H1 (cell line): ENCODE measurements at regions not wholly inside any gene's neighbourhood (a gene's known extent, or its start where the extent isn't known, plus 50 kb on each side); places are given as distances from the start of the nearest gene placed in this dataset.
A peak's percentile ranks its signal among the peaks of the same experiment; 100 is the strongest.

ENCODE experiments used
- CTCF ChIA-PET: fragments of 300-600 bp; sonication (Branson Sonifier 250); formaldehyde crosslinking; loops from one replicate; lab custom pipeline; 2021; ENCODE audit not compliant: partially characterized antibody; lab: Charles Lee
- POLR2A ChIA-PET: fragments of 300-600 bp; sonication (Branson Sonifier 250); formaldehyde crosslinking; loops from one replicate; lab custom pipeline; 2021; ENCODE audit warnings: inconsistent platforms; ENCODE audit not compliant: partially characterized antibody; lab: Charles Lee
- DNase-seq, 2 experiments: peaks; one replicate each; pipeline versions ENCODE4 v3.0.0 to v3.0.0-alpha.2; 2010 to 2022; ENCODE audit warnings: low spot score in 2 of 2, low read depth in 1 of 2, mixed read lengths in 1 of 2
- FAIRE-seq: peaks from 2 replicates; lab custom pipeline; 2011; peaks lifted over from hg19 to GRCh38; lab: Jason Lieb, UNC
- H2AFZ ChIP-seq: 2 replicates; pipeline ENCODE4 v1.8.1; 2012; ENCODE audit warnings: low read length, inconsistent platforms
- H2AK5ac ChIP-seq: 2 replicates; pipeline ENCODE4 v1.6.1; 2013; ENCODE audit warnings: low read depth, low read length
- H2BK120ac ChIP-seq: replicated peaks from 2 replicates; pipeline ENCODE3; 2013; ENCODE audit warnings: low read depth, low read length, inconsistent platforms
- H2BK12ac ChIP-seq: 2 replicates; pipeline ENCODE4 v1.6.1; 2013; ENCODE audit warnings: low read depth, low read length
- H2BK15ac ChIP-seq: 2 replicates; pipeline ENCODE4 v1.6.1; 2013; ENCODE audit warnings: low read length
- H2BK20ac ChIP-seq: 2 replicates; pipeline ENCODE4 v1.6.1; 2013; ENCODE audit warnings: low read length
- H2BK5ac ChIP-seq: 2 replicates; pipeline ENCODE4 v1.6.1; 2013; ENCODE audit warnings: low read depth, low read length
- H3K14ac ChIP-seq: 2 replicates; pipeline ENCODE4 v1.6.1; 2013; ENCODE audit warnings: inconsistent platforms; ENCODE audit not compliant: insufficient read length
- H3K18ac ChIP-seq: 2 replicates; pipeline ENCODE4 v1.6.1; 2013; ENCODE audit warnings: low read length; ENCODE audit errors: extremely low read depth
- H3K23ac ChIP-seq: 2 replicates; pipeline ENCODE4 v1.6.1; 2013; ENCODE audit warnings: inconsistent platforms; ENCODE audit not compliant: insufficient read length
- H3K23me2 ChIP-seq: 2 replicates; pipeline ENCODE4 v1.6.1; 2013; ENCODE audit warnings: low read depth, low read length
- H3K27ac ChIP-seq: 2 replicates; pipeline ENCODE4 v1.6.1; 2011; ENCODE audit warnings: low read depth, low read length, inconsistent platforms
- H3K27me3 ChIP-seq, 4 experiments: replicated peaks in 1 of 4; 1 replicate in 1 of 4; 2 replicates in 3 of 4; pipeline versions ENCODE4 v1.6.1 to v1.8.1; 2011 to 2013; ENCODE audit warnings: low read length in 3 of 4, mild to moderate bottlenecking in 3 of 4, inconsistent platforms in 2 of 4, mixed read lengths in 2 of 4, moderate library complexity in 1 of 4; ENCODE audit not compliant: control insufficient read depth in 3 of 4, insufficient read depth in 3 of 4; ENCODE audit errors: extremely low read depth in 1 of 4
- H3K36me3 ChIP-seq, 4 experiments: 2 replicates each; pipeline versions ENCODE4 v1.6.1 to v1.8.1; 2011 to 2013; ENCODE audit warnings: mild to moderate bottlenecking in 4 of 4, low read length in 3 of 4, moderate library complexity in 2 of 4, control low read depth in 1 of 4, inconsistent platforms in 1 of 4; ENCODE audit not compliant: insufficient read depth in 4 of 4, control insufficient read depth in 2 of 4
- H3K4ac ChIP-seq: replicated peaks from 2 replicates; pipeline ENCODE3; 2013; ENCODE audit warnings: low read length, low read depth, mixed read lengths, inconsistent platforms; ENCODE audit not compliant: insufficient read length
- H3K4me1 ChIP-seq, 4 experiments: replicated peaks in 1 of 4; 1 replicate in 1 of 4; 2 replicates in 3 of 4; pipeline versions ENCODE4 v1.6.1 to v1.8.1; 2011 to 2013; ENCODE audit warnings: low read length in 3 of 4, inconsistent platforms in 2 of 4, mixed read lengths in 1 of 4; ENCODE audit not compliant: insufficient read depth in 4 of 4, control insufficient read depth in 3 of 4
- H3K4me2 ChIP-seq, 2 experiments: 2 replicates each; pipeline versions ENCODE4 v1.6.1 to v1.8.1; 2011 to 2013; ENCODE audit warnings: low read depth in 2 of 2, low read length in 2 of 2, control low read depth in 1 of 2, inconsistent platforms in 1 of 2, mild to moderate bottlenecking in 1 of 2; ENCODE audit not compliant: insufficient read depth in 1 of 2
- H3K4me3 ChIP-seq, 4 experiments: fragments of 200-600, 300-600 bp in 1 of 4; sonication (generic), shearing (Covaris generic), sonication (Bioruptor Twin) in 1 of 4; 2 replicates each; pipeline versions ENCODE4 v1.5.1 to v1.8.1; 2011 to 2016; ENCODE audit warnings: low read length in 4 of 4, low read depth in 3 of 4, control low read depth in 2 of 4, inconsistent platforms in 2 of 4, mild to moderate bottlenecking in 2 of 4, mixed read lengths in 1 of 4, moderate library complexity in 1 of 4; ENCODE audit not compliant: insufficient read depth in 2 of 4; ENCODE audit errors: extremely low read depth in 1 of 4
- H3K56ac ChIP-seq: replicated peaks from 2 replicates; pipeline ENCODE3; 2013; ENCODE audit warnings: low read depth, mild to moderate bottlenecking, mixed read lengths, low read length, inconsistent platforms; ENCODE audit not compliant: insufficient read length
- H3K79me1 ChIP-seq: 2 replicates; pipeline ENCODE4 v1.6.1; 2013; ENCODE audit warnings: low read depth, low read length, control low read depth
- H3K79me2 ChIP-seq, 2 experiments: 2 replicates each; pipeline versions ENCODE4 v1.6.1 to v1.8.1; 2012 to 2013; ENCODE audit warnings: low read length in 2 of 2, mild to moderate bottlenecking in 2 of 2, inconsistent platforms in 1 of 2; ENCODE audit not compliant: insufficient read depth in 2 of 2, control insufficient read depth in 1 of 2
- H3K9ac ChIP-seq, 4 experiments: replicated peaks in 1 of 4; 1 replicate in 1 of 4; 2 replicates in 3 of 4; pipeline versions ENCODE4 v1.6.1 to v1.8.1; 2011 to 2013; ENCODE audit warnings: low read depth in 3 of 4, low read length in 3 of 4, control low read depth in 2 of 4, mild to moderate bottlenecking in 2 of 4, moderate library complexity in 2 of 4, inconsistent platforms in 1 of 4; ENCODE audit errors: extremely low read depth in 1 of 4
- H3K9me3 ChIP-seq, 2 experiments: 2 replicates each; pipeline versions ENCODE4 v1.6.1 to v1.8.1; 2012 to 2013; ENCODE audit warnings: mild to moderate bottlenecking in 2 of 2, moderate library complexity in 2 of 2, control low read depth in 1 of 2, inconsistent platforms in 1 of 2, low read depth in 1 of 2, low read length in 1 of 2, mixed read lengths in 1 of 2; ENCODE audit not compliant: insufficient read depth in 2 of 2
- H4K20me1 ChIP-seq, 2 experiments: replicated peaks in 1 of 2; 2 replicates each; pipeline versions ENCODE3 to v1.8.1; 2011 to 2013; ENCODE audit warnings: inconsistent platforms in 2 of 2, low read length in 2 of 2, mild to moderate bottlenecking in 1 of 2; ENCODE audit not compliant: insufficient read depth in 2 of 2, control insufficient read depth in 1 of 2
- H4K5ac ChIP-seq: 2 replicates; pipeline ENCODE4 v1.6.1; 2013; ENCODE audit warnings: low read length, low read depth, mixed read lengths, inconsistent platforms; ENCODE audit not compliant: insufficient read length
- H4K8ac ChIP-seq: 2 replicates; pipeline ENCODE4 v1.8.0; 2013; ENCODE audit warnings: mild to moderate bottlenecking, moderate library complexity, low read length, inconsistent platforms; ENCODE audit not compliant: insufficient read depth; ENCODE audit errors: extremely low read depth
- H4K91ac ChIP-seq: replicated peaks from 2 replicates; pipeline ENCODE3; 2013; ENCODE audit warnings: low read length, mixed read lengths, inconsistent platforms; ENCODE audit not compliant: insufficient read length
- RAD21 ChIP-seq, 2 experiments: IDR thresholded peaks in 1 of 2; conservative IDR thresholded peaks in 1 of 2; 2 replicates each; pipeline ENCODE4 v1.6.1; 2011; ENCODE audit warnings: low read depth in 2 of 2, low read length in 2 of 2, improper control_type of control experiment in 1 of 2, inconsistent platforms in 1 of 2, mild to moderate bottlenecking in 1 of 2, moderate library complexity in 1 of 2
- TAF7 ChIP-seq: optimal IDR thresholded peaks from 2 replicates; pipeline ENCODE3; 2011; ENCODE audit warnings: low read depth, mild to moderate bottlenecking, inconsistent platforms, low read length, moderate library complexity, borderline replicate concordance
- WGBS, 2 experiments: shearing (Covaris generic) in 1 of 2; methylation state at CpG; one replicate each; pipeline versions ENCODE4 v1.1.6 to v1.1.7; 2013 to 2015; ENCODE audit warnings: low lambda C conversion rate in 2 of 2, mixed read lengths in 2 of 2, inconsistent platforms in 1 of 2, low coverage in 1 of 2, missing lambda C conversion rate in 1 of 2; ENCODE audit not compliant: insufficient replicate concordance in 2 of 2, insufficient coverage in 1 of 2, insufficient read length in 1 of 2; ENCODE audit errors: extremely low coverage in 1 of 2, missing lambda C conversion rate in 1 of 2; 5-methylcytosine and 5-hydroxymethylcytosine counted together
- TF ChIP-seq, protein P1 (sequence below), 3 experiments: IDR thresholded peaks; 1 replicate in 2 of 3; 2 replicates in 1 of 3; pipeline versions ENCODE4 v1.5.1 to v1.6.1; 2011; ENCODE audit warnings: low read length in 3 of 3, mild to moderate bottlenecking in 3 of 3, inconsistent platforms in 2 of 3, low read depth in 1 of 3, moderate library complexity in 1 of 3; ENCODE audit not compliant: insufficient read depth in 1 of 3; ENCODE audit errors: control extremely low read depth in 1 of 3

DNA sequence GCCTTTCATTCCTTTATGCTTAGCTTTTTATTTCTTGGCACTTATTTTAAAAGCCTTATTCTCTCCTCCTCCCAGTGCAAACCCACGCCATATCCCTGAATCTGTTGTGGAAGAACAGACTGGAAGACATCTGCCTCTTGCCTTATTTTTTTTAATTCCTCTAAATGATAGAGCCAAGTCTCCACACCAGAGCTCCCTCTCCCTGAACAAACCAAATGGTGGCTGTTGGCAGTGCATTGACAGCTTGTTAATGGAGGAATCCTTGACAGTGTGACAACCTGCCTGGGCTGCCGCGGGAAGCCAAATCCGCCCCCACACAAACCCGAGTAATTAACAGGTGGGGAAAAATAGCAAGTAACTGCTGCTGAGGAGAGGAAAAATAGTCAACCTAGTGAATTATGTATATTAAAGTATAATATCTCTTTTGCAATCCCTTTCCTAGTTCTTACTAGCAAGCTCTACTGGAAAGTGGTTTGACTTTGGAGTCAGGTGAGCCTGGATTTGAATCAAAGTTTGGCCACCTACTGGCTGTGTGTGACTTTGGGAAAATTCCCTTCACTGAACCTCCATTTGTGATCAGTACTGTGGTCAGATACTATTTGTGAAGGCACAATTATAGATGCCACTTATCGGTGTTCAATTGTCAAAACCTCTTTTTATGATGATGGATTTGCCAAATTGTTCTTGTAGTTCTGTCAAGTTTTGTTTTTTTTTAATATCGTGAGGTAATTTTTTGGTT, 589.6 kb downstream of the PDCD6IP start:
- Histone ChIP-seq H4K8ac (no peak overlapping the region), H3K4ac (no peak overlapping the region), H3K27ac (no peak overlapping the region), H3K14ac (no peak overlapping the region), H3K79me1 (no peaks in the 10 kb centered on the region), H3K4me1 (no peaks in the 10 kb centered on the region; a peak in 1 of 7 replicates), H4K20me1 (no peaks in the 10 kb centered on the region), H3K4me2 (no peak overlapping the region), H3K4me3 (no peak overlapping the region), H3K56ac (no peak overlapping the region), H2AK5ac (no peak overlapping the region), H2BK12ac (no peak overlapping the region), H2BK120ac (no peak overlapping the region), H4K5ac (no peak overlapping the region), H3K23me2 (no peaks in the 10 kb centered on the region), H2BK20ac (no peak overlapping the region), H3K9me3 (no peaks in the 10 kb centered on the region), H2BK5ac (no peak overlapping the region), H3K23ac (no peak overlapping the region), H3K79me2 (no peaks in the 10 kb centered on the region), H2BK15ac (no peak overlapping the region), H3K36me3 (no peaks in the 10 kb centered on the region), H2AFZ (no peak overlapping the region), H3K27me3 (no peaks in the 10 kb centered on the region; a peak in 1 of 7 replicates), H3K18ac (no peak overlapping the region), H3K9ac (no peak overlapping the region), H4K91ac (no peak overlapping the region)
- DNase-seq (no peak), FAIRE-seq (peak; percentile 42)
- CTCF ChIA-PET = interaction anchor here (0.8 to 3.2 kb wide), 15 partner anchors 10 to 504 kb away, joined by 3 to 20 read pairs (median 4); no protein-coding TSS in a partner anchor
- WGBS, 2 experiments = 84% methylated on average over 7 of the region's 7 CpGs; no CpG with 5 or more reads in 1 of the 2 experiments
- POLR2A ChIA-PET = no interaction called here
- TF ChIP-seq RAD21 (IDR thresholded peaks at IDR 0.05 in 1 of 2, conservative IDR thresholded peaks at IDR 0.05 in 1 of 2; ENCODE audit: low read depth in 2 of 2, low read length in 2 of 2) (peak in 1 of 2 experiments; percentile 36; a peak in 3 of 4 replicates), TAF7 (no peak)
- TF ChIP-seq, protein P1, sequence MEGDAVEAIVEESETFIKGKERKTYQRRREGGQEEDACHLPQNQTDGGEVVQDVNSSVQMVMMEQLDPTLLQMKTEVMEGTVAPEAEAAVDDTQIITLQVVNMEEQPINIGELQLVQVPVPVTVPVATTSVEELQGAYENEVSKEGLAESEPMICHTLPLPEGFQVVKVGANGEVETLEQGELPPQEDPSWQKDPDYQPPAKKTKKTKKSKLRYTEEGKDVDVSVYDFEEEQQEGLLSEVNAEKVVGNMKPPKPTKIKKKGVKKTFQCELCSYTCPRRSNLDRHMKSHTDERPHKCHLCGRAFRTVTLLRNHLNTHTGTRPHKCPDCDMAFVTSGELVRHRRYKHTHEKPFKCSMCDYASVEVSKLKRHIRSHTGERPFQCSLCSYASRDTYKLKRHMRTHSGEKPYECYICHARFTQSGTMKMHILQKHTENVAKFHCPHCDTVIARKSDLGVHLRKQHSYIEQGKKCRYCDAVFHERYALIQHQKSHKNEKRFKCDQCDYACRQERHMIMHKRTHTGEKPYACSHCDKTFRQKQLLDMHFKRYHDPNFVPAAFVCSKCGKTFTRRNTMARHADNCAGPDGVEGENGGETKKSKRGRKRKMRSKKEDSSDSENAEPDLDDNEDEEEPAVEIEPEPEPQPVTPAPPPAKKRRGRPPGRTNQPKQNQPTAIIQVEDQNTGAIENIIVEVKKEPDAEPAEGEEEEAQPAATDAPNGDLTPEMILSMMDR (IDR thresholded peaks at IDR 0.05; ENCODE audit: control extremely low read depth in 1 of 3, insufficient read depth in 1 of 3, low read depth in 1 of 3, low read length in 3 of 3) = peak in 2 of 3 experiments; percentile 21 to 44; a peak in 1 of 4 replicates
